ENCODE measurements at regions not wholly inside any gene's neighbourhood (a gene's known extent, or its start where the extent isn't known, plus 50 kb on each side); places are given as distances from the start of the nearest gene placed in this dataset.

DNA sequence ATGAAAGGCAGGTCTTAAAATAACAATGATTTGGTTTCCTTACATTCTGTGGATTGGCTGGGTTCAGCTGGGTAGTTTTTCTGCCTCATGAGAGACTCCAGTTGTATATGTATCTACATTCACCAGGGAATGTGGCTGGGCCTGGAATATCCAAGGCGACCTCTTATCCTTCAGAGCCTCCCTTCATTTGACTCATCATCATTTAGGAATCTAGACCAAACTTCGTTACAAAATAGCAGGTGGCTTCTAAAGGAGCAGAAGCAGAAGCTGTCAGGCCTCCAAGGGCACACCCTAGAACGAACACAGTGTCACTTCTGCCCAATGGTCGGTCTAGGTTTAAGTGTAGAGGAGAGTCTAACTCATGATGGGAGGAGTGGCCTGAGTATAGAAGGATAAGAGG is 204.2 kb downstream of the EN1 start:
- WGBS = 69% methylated on average over 4 of the region's 4 CpGs
- Histone ChIP-seq H3K27ac (ENCODE audit: low read depth in 1 of 2, low read length in 2 of 2) (no peak overlapping the region), H3K27me3 (ENCODE audit: control insufficient read depth in 4 of 4, insufficient read depth in 4 of 4, low read length in 3 of 4) (peaks cover 0 to 4% (median 0%) of the 10 kb centered on the region in 4 donors), H3K9me3 (ENCODE audit: control insufficient read depth in 4 of 4, low read length in 3 of 4) (peaks cover 0 to under 1% (median 0%) of the 10 kb centered on the region in 4 donors), H3K4me3 (ENCODE audit: low read depth in 1 of 3, low read length in 3 of 3) (no peak overlapping the region), H3K36me3 (ENCODE audit: control insufficient read depth in 4 of 4, insufficient read depth in 3 of 4, low read depth in 1 of 4, low read length in 3 of 4) (no peaks in the 10 kb centered on the region), H3K9ac (ENCODE audit: low read depth in 1 of 2, low read length in 2 of 2) (no peak overlapping the region), H3K4me1 (ENCODE audit: control insufficient read depth in 4 of 4, insufficient read depth in 4 of 4, low read length in 3 of 4) (no peaks in the 10 kb centered on the region)
- TF ChIP-seq HNF4A (conservative IDR thresholded peaks at IDR 0.05) = no peak
- no peak for TF ChIP-seq HNF4G (IDR thresholded peaks at IDR 0.05)
- TF ChIP-seq, protein P1, sequence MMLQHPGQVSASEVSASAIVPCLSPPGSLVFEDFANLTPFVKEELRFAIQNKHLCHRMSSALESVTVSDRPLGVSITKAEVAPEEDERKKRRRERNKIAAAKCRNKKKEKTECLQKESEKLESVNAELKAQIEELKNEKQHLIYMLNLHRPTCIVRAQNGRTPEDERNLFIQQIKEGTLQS (IDR thresholded peaks at IDR 0.05) = no peak
- no peak for TF ChIP-seq FOXA1 (IDR thresholded peaks at IDR 0.05)
- TF ChIP-seq, protein P2, sequence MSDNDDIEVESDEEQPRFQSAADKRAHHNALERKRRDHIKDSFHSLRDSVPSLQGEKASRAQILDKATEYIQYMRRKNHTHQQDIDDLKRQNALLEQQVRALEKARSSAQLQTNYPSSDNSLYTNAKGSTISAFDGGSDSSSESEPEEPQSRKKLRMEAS (IDR thresholded peaks at IDR 0.05) = no peak
- no peak for TF ChIP-seq RXRA (IDR thresholded peaks at IDR 0.05)
- TF ChIP-seq RAD21 (IDR thresholded peaks at IDR 0.05) = no peak
- TF ChIP-seq, protein P3, sequence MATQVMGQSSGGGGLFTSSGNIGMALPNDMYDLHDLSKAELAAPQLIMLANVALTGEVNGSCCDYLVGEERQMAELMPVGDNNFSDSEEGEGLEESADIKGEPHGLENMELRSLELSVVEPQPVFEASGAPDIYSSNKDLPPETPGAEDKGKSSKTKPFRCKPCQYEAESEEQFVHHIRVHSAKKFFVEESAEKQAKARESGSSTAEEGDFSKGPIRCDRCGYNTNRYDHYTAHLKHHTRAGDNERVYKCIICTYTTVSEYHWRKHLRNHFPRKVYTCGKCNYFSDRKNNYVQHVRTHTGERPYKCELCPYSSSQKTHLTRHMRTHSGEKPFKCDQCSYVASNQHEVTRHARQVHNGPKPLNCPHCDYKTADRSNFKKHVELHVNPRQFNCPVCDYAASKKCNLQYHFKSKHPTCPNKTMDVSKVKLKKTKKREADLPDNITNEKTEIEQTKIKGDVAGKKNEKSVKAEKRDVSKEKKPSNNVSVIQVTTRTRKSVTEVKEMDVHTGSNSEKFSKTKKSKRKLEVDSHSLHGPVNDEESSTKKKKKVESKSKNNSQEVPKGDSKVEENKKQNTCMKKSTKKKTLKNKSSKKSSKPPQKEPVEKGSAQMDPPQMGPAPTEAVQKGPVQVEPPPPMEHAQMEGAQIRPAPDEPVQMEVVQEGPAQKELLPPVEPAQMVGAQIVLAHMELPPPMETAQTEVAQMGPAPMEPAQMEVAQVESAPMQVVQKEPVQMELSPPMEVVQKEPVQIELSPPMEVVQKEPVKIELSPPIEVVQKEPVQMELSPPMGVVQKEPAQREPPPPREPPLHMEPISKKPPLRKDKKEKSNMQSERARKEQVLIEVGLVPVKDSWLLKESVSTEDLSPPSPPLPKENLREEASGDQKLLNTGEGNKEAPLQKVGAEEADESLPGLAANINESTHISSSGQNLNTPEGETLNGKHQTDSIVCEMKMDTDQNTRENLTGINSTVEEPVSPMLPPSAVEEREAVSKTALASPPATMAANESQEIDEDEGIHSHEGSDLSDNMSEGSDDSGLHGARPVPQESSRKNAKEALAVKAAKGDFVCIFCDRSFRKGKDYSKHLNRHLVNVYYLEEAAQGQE (IDR thresholded peaks at IDR 0.05) = no peak
- DNase-seq (ENCODE audit: low spot score) = no peak

DNA sequence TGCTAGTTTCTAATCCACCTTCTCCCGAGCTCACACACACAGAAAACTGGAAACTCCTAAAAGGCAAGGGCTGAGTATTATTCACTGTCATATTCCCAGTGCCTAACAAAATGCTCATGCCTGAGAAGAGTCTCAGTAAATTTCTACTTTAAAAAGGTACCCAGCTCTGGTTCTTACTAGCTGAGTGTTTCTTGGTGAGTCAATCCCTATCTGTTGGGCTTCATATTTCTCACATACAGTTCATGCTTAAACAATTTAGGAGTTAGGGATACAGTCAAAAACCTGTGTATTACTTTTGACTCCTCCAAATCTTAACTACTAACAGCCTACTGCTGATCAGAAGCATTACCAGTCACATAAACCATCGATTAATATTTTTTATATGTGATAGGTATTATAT is 204.9 kb downstream of the EN1 start:
- H3K4me3 ChIP-seq (ENCODE audit: low read depth in 1 of 3, low read length in 3 of 3) = no peak overlapping the region
- no peak for DNase-seq (ENCODE audit: low spot score)
- no peaks in the 10 kb centered on the region for H3K4me1 ChIP-seq (ENCODE audit: control insufficient read depth in 4 of 4, insufficient read depth in 4 of 4, low read length in 3 of 4)
- 59% methylated on average over 2 of the region's 2 CpGs for WGBS
- H3K36me3 ChIP-seq (ENCODE audit: control insufficient read depth in 4 of 4, insufficient read depth in 3 of 4, low read depth in 1 of 4, low read length in 3 of 4) = no peaks in the 10 kb centered on the region
- no peak overlapping the region for H3K9ac ChIP-seq (ENCODE audit: low read depth in 1 of 2, low read length in 2 of 2)
- H3K9me3 ChIP-seq (ENCODE audit: control insufficient read depth in 4 of 4, low read length in 3 of 4) = peaks cover 0 to 3% (median 0%) of the 10 kb centered on the region in 4 donors
- H3K27me3 ChIP-seq (ENCODE audit: control insufficient read depth in 4 of 4, insufficient read depth in 4 of 4, low read length in 3 of 4) = peaks cover 0 to 4% (median 0%) of the 10 kb centered on the region in 4 donors
- no peak overlapping the region for H3K27ac ChIP-seq (ENCODE audit: low read depth in 1 of 2, low read length in 2 of 2)
- TF ChIP-seq, protein P1 (IDR thresholded peaks at IDR 0.05) = no peak
- TF ChIP-seq NR2F2 (IDR thresholded peaks at IDR 0.05) = no peak
- no peak for TF ChIP-seq HNF4A (conservative IDR thresholded peaks at IDR 0.05)
- TF ChIP-seq, protein P3 (IDR thresholded peaks at IDR 0.05) = no peak
- no peak for TF ChIP-seq FOXA1 (IDR thresholded peaks at IDR 0.05)
- TF ChIP-seq FOXA2 (IDR thresholded peaks at IDR 0.05) = no peak
- TF ChIP-seq JUND (IDR thresholded peaks at IDR 0.05) = no peak

Data from liver (tissue), 7 donors.